Esophagus muscularis mucosa (tissue), 3 donors: ENCODE measurements at regions not wholly inside any gene's neighbourhood (a gene's known extent, or its start where the extent isn't known, plus 50 kb on each side); places are given as distances from the start of the nearest gene placed in this dataset.

ENCODE experiments used
- POLR2AphosphoS5 ChIP-seq, 2 donors: sonication (generic); formaldehyde crosslinking; IDR thresholded peaks; one replicate each; pipeline ENCODE4 v1.6.1; 2017; ENCODE audit warnings: antibody characterized with exemption in 2 of 2
- TF ChIP-seq, protein P1 (sequence below), 3 experiments: fragments of 200-600 bp in 2 of 3; fragments of 450-650 bp in 1 of 3; sonication (generic) in 2 of 3; IDR thresholded peaks; one replicate each; pipeline ENCODE4 v1.5.1; 2017 to 2019; ENCODE audit warnings: antibody characterized with exemption in 3 of 3, mild to moderate bottlenecking in 2 of 3, moderate library complexity in 1 of 3

DNA sequence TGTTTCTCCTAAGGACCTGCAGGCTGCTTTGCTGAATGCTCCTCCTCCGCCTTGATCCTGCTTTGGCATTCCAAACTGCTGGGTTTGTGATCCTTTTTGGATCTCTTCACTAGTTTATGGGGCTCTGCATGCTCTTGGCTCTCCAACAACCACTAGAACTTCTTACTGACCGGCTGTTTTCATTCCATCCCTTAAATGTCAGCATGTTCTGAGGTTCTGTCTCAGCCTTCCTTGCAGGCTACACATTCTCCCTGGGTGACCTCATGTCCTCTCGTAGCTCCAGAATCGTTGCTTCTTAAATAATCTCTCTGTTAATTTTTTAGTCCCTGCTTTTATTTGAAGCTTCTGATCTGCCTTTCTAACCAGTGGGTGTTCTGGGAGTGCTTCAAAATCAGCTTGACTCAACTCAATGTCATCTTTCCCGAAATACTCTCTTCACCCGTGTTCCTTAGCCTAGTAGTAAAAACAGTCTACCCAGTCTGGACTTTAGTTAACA, 119.0 kb upstream of the HS3ST2 start:
- TF ChIP-seq, protein P1, sequence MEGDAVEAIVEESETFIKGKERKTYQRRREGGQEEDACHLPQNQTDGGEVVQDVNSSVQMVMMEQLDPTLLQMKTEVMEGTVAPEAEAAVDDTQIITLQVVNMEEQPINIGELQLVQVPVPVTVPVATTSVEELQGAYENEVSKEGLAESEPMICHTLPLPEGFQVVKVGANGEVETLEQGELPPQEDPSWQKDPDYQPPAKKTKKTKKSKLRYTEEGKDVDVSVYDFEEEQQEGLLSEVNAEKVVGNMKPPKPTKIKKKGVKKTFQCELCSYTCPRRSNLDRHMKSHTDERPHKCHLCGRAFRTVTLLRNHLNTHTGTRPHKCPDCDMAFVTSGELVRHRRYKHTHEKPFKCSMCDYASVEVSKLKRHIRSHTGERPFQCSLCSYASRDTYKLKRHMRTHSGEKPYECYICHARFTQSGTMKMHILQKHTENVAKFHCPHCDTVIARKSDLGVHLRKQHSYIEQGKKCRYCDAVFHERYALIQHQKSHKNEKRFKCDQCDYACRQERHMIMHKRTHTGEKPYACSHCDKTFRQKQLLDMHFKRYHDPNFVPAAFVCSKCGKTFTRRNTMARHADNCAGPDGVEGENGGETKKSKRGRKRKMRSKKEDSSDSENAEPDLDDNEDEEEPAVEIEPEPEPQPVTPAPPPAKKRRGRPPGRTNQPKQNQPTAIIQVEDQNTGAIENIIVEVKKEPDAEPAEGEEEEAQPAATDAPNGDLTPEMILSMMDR (IDR thresholded peaks at IDR 0.05), result no peak
- peak; percentile 38 to 83 for TF ChIP-seq POLR2AphosphoS5 (IDR thresholded peaks at IDR 0.05)
